HG03196 (cell line): ENCODE measurements at regions not wholly inside any gene's neighbourhood (a gene's known extent, or its start where the extent isn't known, plus 50 kb on each side); places are given as distances from the start of the nearest gene placed in this dataset.

Experiments used
- ATAC-seq: cut with Tn5 transposase; IDR thresholded peaks from one replicate; pipeline ENCODE4 v1.9.1; 2021; ENCODE audit not compliant: unreplicated experiment

GRCh38 chr2:38207168-38207567 is 131.2 kb upstream of the CYP1B1 start:
- no peak for ATAC-seq

GRCh38 chr2:38203446-38203810 is 127.5 kb upstream of the CYP1B1 start:
- ATAC-seq: no peak

- no peak for ATAC-seq
Observed at GRCh38 chr2:38202713-38203445, 126.9 kb upstream of the CYP1B1 start.

GRCh38 chr2:38201784-38202183 is 125.8 kb upstream of the CYP1B1 start:
- ATAC-seq: no peak

- ATAC-seq: no peak
Observed at GRCh38 chr2:38200598-38200997, 124.6 kb upstream of the CYP1B1 start.

GRCh38 chr2:38199127-38199526 is 123.2 kb upstream of the CYP1B1 start:
- ATAC-seq: no peak

- ATAC-seq: no peak
Observed at GRCh38 chr2:38194751-38195150, 118.8 kb upstream of the CYP1B1 start.

GRCh38 chr2:38192976-38193375 is 117.0 kb upstream of the CYP1B1 start:
- no peak for ATAC-seq

GRCh38 chr2:38192046-38192445 is 116.1 kb upstream of the CYP1B1 start:
- no peak for ATAC-seq

- ATAC-seq: no peak
Observed at GRCh38 chr2:38191516-38191915, 115.6 kb upstream of the CYP1B1 start.

GRCh38 chr2:38190542-38191218 is 114.7 kb upstream of the CYP1B1 start:
- no peak for ATAC-seq

- ATAC-seq: no peak
Observed at GRCh38 chr2:38187541-38188011, 111.6 kb upstream of the CYP1B1 start.

GRCh38 chr2:38185012-38185491 is 109.1 kb upstream of the CYP1B1 start:
- ATAC-seq: peak; percentile 88

GRCh38 chr2:38182492-38183003 is 106.6 kb upstream of the CYP1B1 start:
- no peak for ATAC-seq

GRCh38 chr2:38181806-38182491 is 106.0 kb upstream of the CYP1B1 start:
- no peak for ATAC-seq

GRCh38 chr2:38180754-38181153 is 104.8 kb upstream of the CYP1B1 start:
- ATAC-seq: no peak

GRCh38 chr2:38178556-38179419 is 102.8 kb upstream of the CYP1B1 start:
- peak; percentile 55 for ATAC-seq

GRCh38 chr2:38178119-38178518 is 102.2 kb upstream of the CYP1B1 start:
- no peak for ATAC-seq

GRCh38 chr2:38176619-38177021 is 100.7 kb upstream of the CYP1B1 start:
- no peak for ATAC-seq

GRCh38 chr2:38174646-38175423 is 98.9 kb upstream of the CYP1B1 start:
- ATAC-seq: no peak
